Upper lobe of left lung (tissue), 6 donors: ENCODE measurements at regions not wholly inside any gene's neighbourhood (a gene's known extent, or its start where the extent isn't known, plus 50 kb on each side); places are given as distances from the start of the nearest gene placed in this dataset.
"Not testable (repeated sequence)": the region's sequence is repeated elsewhere in the genome, so short reads cannot be mapped to it uniquely, and the experiment has no call there.

Experiments
- ATAC-seq, 2 donors: fragments of 200-7000 bp; cut with Tn5 transposase; one replicate each; pipeline ENCODE4 v1.9.1; 2022; ENCODE audit warnings: mild to moderate bottlenecking in 2 of 2, moderate library complexity in 2 of 2; ENCODE audit not compliant: low FRiP score in 2 of 2
- DNase-seq, 2 donors: peaks; one replicate each; pipeline ENCODE4 v3.0.0-alpha.2; 2019 to 2020
- H3K27ac ChIP-seq, 4 donors: fragments of 200-600 bp; sonication (generic); one replicate each; pipeline ENCODE4 v1.5.1; 2016 to 2019
- H3K27me3 ChIP-seq, 4 donors: fragments of 200-600 bp; sonication (generic); one replicate each; pipeline ENCODE4 v1.5.1; 2017 to 2019
- H3K36me3 ChIP-seq, 4 donors: fragments of 200-600 bp; sonication (generic); one replicate each; pipeline ENCODE4 v1.5.1; 2016 to 2019
- H3K4me1 ChIP-seq, 4 donors: fragments of 200-600 bp; sonication (generic); one replicate each; pipeline ENCODE4 v1.5.1; 2018 to 2019
- H3K4me3 ChIP-seq, 4 donors: fragments of 200-600 bp; sonication (generic); one replicate each; pipeline ENCODE4 v1.5.1; 2017 to 2019; ENCODE audit warnings: mild to moderate bottlenecking in 2 of 4, moderate library complexity in 1 of 4
- H3K9me3 ChIP-seq, 4 donors: fragments of 200-600 bp; sonication (generic); one replicate each; pipeline ENCODE4 v1.5.1; 2018 to 2019
- EP300 ChIP-seq, 4 donors: sonication (generic); formaldehyde crosslinking; IDR thresholded peaks; one replicate each; pipeline ENCODE4 v1.5.1; 2017; ENCODE audit warnings: antibody characterized with exemption in 4 of 4, control low read depth in 2 of 4
- POLR2A ChIP-seq, 4 donors: fragments of 450-650 bp; IDR thresholded peaks; one replicate each; pipeline ENCODE4 v1.5.1; 2016 to 2017; ENCODE audit warnings: antibody characterized with exemption in 4 of 4, mild to moderate bottlenecking in 2 of 4
- POLR2AphosphoS5 ChIP-seq, 2 donors: sonication (generic); formaldehyde crosslinking; IDR thresholded peaks; one replicate each; pipeline ENCODE4 v1.5.1; 2017; ENCODE audit warnings: antibody characterized with exemption in 2 of 2
- WGBS, 2 donors: methylation state at CpG; one replicate each; pipeline ENCODE4 v1.1.5; 2017 to 2018; 5-methylcytosine and 5-hydroxymethylcytosine counted together
- TF ChIP-seq, protein P1 (sequence below), 6 experiments: fragments of 450-650 bp in 4 of 6; fragments of 200-600 bp in 2 of 6; sonication (generic) in 2 of 6; IDR thresholded peaks; one replicate each; pipeline ENCODE4 v1.5.1; 2016 to 2019; ENCODE audit warnings: antibody characterized with exemption in 6 of 6
- donor health status: DM: no; HTN: no; CAD: no; lungs with moderate emphysema.
- donor health status: DM: no; HTN: yes; CAD: no; lungs with severe emphysema.

DNA sequence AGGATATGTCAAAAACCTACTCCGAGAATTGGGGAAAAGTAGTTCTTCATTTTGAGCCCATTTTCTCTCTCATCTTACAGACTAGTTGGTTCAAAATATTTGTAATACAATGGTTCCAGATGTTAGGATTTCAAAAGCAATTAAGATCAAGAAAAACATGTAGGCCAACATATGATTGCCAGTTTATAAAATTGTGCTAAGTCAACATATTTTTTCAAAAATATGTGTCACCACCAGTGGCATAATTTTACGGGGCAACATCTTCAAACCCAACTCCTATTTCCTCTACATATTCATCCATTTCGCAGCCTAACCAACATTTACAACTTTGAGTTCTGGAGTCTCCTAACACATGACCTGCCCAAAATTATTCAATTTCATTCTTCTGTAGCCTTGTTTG, 514.5 kb upstream of the TPK1 start:
- 86 to 89% methylated on average over 3 of the region's 3 CpGs for WGBS, 2 donors

DNA sequence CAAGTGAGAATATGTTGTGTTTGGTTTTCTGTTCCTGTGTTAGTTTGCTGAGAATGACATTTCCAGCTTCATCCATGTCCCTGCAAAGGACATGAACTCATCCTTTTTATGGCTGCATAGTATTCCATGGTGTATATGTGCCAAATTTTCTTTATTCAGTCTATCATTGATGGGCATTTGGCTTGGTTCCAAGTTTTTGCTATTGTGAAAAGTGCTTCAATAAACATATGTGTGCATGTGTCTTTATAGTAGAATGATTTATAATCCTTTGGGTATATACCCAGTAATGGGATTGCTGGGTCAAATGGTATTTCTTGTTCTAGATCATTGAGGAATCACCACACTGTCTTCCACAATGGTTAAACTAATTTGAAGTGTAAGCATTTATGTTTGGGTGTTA, 513.6 kb upstream of the TPK1 start:
- not testable (repeated sequence) for H3K36me3 ChIP-seq, H3K4me3 ChIP-seq, H3K27ac ChIP-seq, H3K9me3 ChIP-seq, ATAC-seq, H3K27me3 ChIP-seq, DNase-seq, H3K4me1 ChIP-seq

More for the DNA sequence above, 514.5 kb upstream of the TPK1 start:
- no peak for TF ChIP-seq POLR2A (IDR thresholded peaks at IDR 0.05)
- TF ChIP-seq EP300 (IDR thresholded peaks at IDR 0.05): no peak
- TF ChIP-seq, protein P1, sequence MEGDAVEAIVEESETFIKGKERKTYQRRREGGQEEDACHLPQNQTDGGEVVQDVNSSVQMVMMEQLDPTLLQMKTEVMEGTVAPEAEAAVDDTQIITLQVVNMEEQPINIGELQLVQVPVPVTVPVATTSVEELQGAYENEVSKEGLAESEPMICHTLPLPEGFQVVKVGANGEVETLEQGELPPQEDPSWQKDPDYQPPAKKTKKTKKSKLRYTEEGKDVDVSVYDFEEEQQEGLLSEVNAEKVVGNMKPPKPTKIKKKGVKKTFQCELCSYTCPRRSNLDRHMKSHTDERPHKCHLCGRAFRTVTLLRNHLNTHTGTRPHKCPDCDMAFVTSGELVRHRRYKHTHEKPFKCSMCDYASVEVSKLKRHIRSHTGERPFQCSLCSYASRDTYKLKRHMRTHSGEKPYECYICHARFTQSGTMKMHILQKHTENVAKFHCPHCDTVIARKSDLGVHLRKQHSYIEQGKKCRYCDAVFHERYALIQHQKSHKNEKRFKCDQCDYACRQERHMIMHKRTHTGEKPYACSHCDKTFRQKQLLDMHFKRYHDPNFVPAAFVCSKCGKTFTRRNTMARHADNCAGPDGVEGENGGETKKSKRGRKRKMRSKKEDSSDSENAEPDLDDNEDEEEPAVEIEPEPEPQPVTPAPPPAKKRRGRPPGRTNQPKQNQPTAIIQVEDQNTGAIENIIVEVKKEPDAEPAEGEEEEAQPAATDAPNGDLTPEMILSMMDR (IDR thresholded peaks at IDR 0.05): no peak
- no peak for TF ChIP-seq POLR2AphosphoS5 (IDR thresholded peaks at IDR 0.05)
- no peaks in the 10 kb centered on the region for H3K9me3 ChIP-seq
- H3K36me3 ChIP-seq: no peaks in the 10 kb centered on the region
- no peaks in the 10 kb centered on the region for H3K4me1 ChIP-seq
- no peak overlapping the region for H3K27ac ChIP-seq
- H3K27me3 ChIP-seq: no peaks in the 10 kb centered on the region
- ATAC-seq: no peak
- no peak overlapping the region for H3K4me3 ChIP-seq
- DNase-seq: no peak

DNA sequence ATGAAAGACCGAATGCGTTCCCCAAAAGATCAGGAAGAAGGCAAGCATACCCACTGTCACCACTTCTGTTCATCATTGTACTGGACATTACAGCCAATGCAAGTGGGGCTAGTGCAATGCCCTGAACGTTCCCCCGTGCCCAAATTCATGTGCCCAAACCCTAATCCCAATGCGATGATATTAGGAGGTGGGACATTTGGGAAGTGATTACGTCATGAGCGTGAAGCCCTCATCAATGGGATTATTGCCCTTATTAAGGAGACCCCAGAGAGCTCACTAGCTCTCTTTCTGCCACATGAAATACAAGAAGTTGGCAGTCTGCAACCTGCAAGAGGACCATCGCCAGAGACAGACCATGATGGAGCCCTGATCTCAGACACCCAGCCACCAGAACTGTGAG, 511.4 kb upstream of the TPK1 start:
- no peaks in the 10 kb centered on the region for H3K9me3 ChIP-seq
- DNase-seq (no peak), ATAC-seq (no peak)
- no peaks in the 10 kb centered on the region for H3K4me1 ChIP-seq
- no peaks in the 10 kb centered on the region for H3K36me3 ChIP-seq
- no peak for TF ChIP-seq POLR2AphosphoS5 (IDR thresholded peaks at IDR 0.05)
- TF ChIP-seq, protein P1 (IDR thresholded peaks at IDR 0.05): no peak
- no peak for TF ChIP-seq EP300 (IDR thresholded peaks at IDR 0.05)
- no peak for TF ChIP-seq POLR2A (IDR thresholded peaks at IDR 0.05)
- no peaks in the 10 kb centered on the region for H3K27me3 ChIP-seq
- no peak overlapping the region for H3K4me3 ChIP-seq
- WGBS, 2 donors: 83 to 95% methylated on average over 8 of the region's 8 CpGs
- H3K27ac ChIP-seq: no peak overlapping the region

DNA sequence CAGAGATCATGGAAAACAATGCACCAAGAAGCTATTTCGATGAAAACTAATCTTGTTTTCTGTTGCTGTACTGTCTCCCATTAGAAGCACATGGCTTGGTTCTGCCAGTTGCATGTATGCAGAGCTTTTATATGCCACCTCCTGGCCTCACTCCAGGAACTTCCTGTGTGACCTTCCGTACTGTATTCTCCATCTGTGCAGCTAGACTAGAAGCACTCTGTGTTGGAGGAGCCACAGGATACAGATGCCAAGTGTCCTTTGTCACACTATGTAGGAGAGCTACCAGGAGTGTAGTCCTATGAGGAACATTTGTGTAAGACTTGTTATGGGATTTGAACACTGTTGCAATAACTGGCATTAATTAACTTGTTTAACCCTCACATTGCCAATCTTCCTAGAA, 503.5 kb upstream of the TPK1 start:
- no peak overlapping the region for H3K4me3 ChIP-seq
- H3K9me3 ChIP-seq: peaks cover 0 to 3% (median 0%) of the 10 kb centered on the region in 4 donors
- ATAC-seq: no peak
- H3K27me3 ChIP-seq: no peaks in the 10 kb centered on the region
- no peaks in the 10 kb centered on the region for H3K4me1 ChIP-seq
- H3K27ac ChIP-seq: no peak overlapping the region
- no peak for DNase-seq
- WGBS, 2 donors: 41 to 79% methylated on average over 2 of the region's 2 CpGs
- TF ChIP-seq POLR2AphosphoS5 (IDR thresholded peaks at IDR 0.05) (no peak), EP300 (IDR thresholded peaks at IDR 0.05) (no peak), POLR2A (IDR thresholded peaks at IDR 0.05) (no peak)
- TF ChIP-seq, protein P1 (IDR thresholded peaks at IDR 0.05): no peak
- no peaks in the 10 kb centered on the region for H3K36me3 ChIP-seq

DNA sequence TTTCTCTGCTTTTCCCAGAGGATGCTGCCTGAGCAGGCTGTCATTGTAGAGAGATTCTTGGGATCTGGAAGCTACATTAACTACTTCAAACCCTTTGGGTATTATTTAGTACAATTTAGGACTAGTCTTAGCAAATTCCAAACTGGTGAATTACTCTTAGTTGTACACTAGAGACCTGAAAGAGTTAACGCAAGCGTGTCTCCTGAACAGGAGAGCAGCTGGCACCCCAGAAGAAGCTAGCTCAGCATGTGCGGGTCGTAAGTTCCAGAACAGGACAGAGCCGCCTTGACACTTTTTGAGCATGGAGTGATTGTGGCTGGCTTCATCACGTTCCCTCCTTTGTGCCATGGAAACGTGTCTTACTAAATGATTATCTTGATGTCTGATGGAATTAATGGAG, 495.7 kb upstream of the TPK1 start:
- ATAC-seq (no peak), DNase-seq (no peak)
- Histone ChIP-seq H3K9me3 (peaks cover 0 to 6% (median 0%) of the 10 kb centered on the region in 4 donors), H3K27ac (no peak overlapping the region), H3K4me3 (no peak overlapping the region), H3K4me1 (no peaks in the 10 kb centered on the region), H3K36me3 (no peaks in the 10 kb centered on the region), H3K27me3 (no peaks in the 10 kb centered on the region)
- 77 to 87% methylated on average over 7 of the region's 7 CpGs for WGBS, 2 donors
- TF ChIP-seq POLR2A (IDR thresholded peaks at IDR 0.05): no peak
- no peak for TF ChIP-seq EP300 (IDR thresholded peaks at IDR 0.05)
- no peak for TF ChIP-seq POLR2AphosphoS5 (IDR thresholded peaks at IDR 0.05)
- TF ChIP-seq, protein P1 (IDR thresholded peaks at IDR 0.05): no peak
